Endothelial cell of umbilical vein (primary cell): ENCODE measurements at regions not wholly inside any gene's neighbourhood (a gene's known extent, or its start where the extent isn't known, plus 50 kb on each side); places are given as distances from the start of the nearest gene placed in this dataset.

Source experiments
- BruUV-seq: library from RNA; stranded (reverse); fragments of 400-500 nt; replicated peaks from 2 replicates; lab custom pipeline; 2021; lab: Mats Ljungman, UMichigan
- CTCF ChIA-PET: fragments of 300-600, 350-600 bp; sonication (Branson Sonifier 250); formaldehyde crosslinking; loops from one replicate; lab custom pipeline; 2021; ENCODE audit warnings: antibody characterized with exemption, inconsistent platforms; lab: Charles Lee
- POLR2A ChIA-PET: fragments of 300-600, 350-600 bp; sonication (Branson Sonifier 250); formaldehyde crosslinking; loops from one replicate; lab custom pipeline; 2021; ENCODE audit warnings: antibody characterized with exemption, inconsistent platforms; lab: Charles Lee
- DNase-seq: peaks from one replicate; pipeline ENCODE4 v3.0.0-alpha.2; 2011; ENCODE audit warnings: low read depth, low spot score
- FAIRE-seq: peaks from 2 replicates; lab custom pipeline; 2011; peaks lifted over from hg19 to GRCh38; lab: Jason Lieb, UNC
- H2AFZ ChIP-seq: 2 replicates; pipeline ENCODE4 v1.6.0; 2012; ENCODE audit warnings: low read depth, low read length, control low read depth, inconsistent platforms
- H3K27ac ChIP-seq: 2 replicates; pipeline ENCODE4 v1.5.1; 2011; ENCODE audit warnings: low read depth, mild to moderate bottlenecking, control low read depth, low read length, moderate library complexity; ENCODE audit not compliant: insufficient read depth
- H3K27me3 ChIP-seq, 2 experiments: 2 replicates each; pipeline versions ENCODE4 v1.6.0 to v1.6.1; 2011; ENCODE audit warnings: low read length in 2 of 2, mixed read lengths in 1 of 2; ENCODE audit not compliant: control insufficient read depth in 2 of 2, insufficient read depth in 2 of 2
- H3K36me3 ChIP-seq, 2 experiments: 2 replicates in 1 of 2; 3 replicates in 1 of 2; pipeline ENCODE4 v1.5.1; 2011; ENCODE audit warnings: low read length in 2 of 2, mild to moderate bottlenecking in 1 of 2, moderate library complexity in 1 of 2; ENCODE audit not compliant: control insufficient read depth in 2 of 2, insufficient read depth in 2 of 2; ENCODE audit errors: extremely low read depth in 1 of 2
- H3K4me1 ChIP-seq: 3 replicates; pipeline ENCODE4 v1.5.1; 2011; ENCODE audit warnings: mild to moderate bottlenecking, low read length; ENCODE audit not compliant: control insufficient read depth, insufficient read depth; ENCODE audit errors: extremely low read depth
- H3K4me2 ChIP-seq: 2 replicates; pipeline ENCODE4 v1.6.1; 2011; ENCODE audit warnings: low read length, control low read depth, mixed read lengths; ENCODE audit not compliant: insufficient read depth
- H3K4me3 ChIP-seq, 3 experiments: fragments of 200-600 bp in 1 of 3; sonication (generic), shearing (Covaris generic) in 1 of 3; replicated peaks in 1 of 3; 2 replicates each; pipeline ENCODE4 v1.5.1; 2011 to 2016; ENCODE audit warnings: control low read depth in 3 of 3, low read length in 3 of 3, mild to moderate bottlenecking in 2 of 3, inconsistent platforms in 1 of 3, low read depth in 1 of 3, moderate library complexity in 1 of 3; ENCODE audit not compliant: insufficient read depth in 1 of 3
- H3K79me2 ChIP-seq: 2 replicates; pipeline ENCODE4 v1.6.0; 2012; ENCODE audit warnings: low read length, inconsistent platforms; ENCODE audit not compliant: control insufficient read depth, insufficient read depth
- H3K9ac ChIP-seq: replicated peaks from 2 replicates; pipeline ENCODE3; 2011; ENCODE audit warnings: low read length, control low read depth; ENCODE audit not compliant: insufficient read depth; ENCODE audit errors: extremely low read depth
- H3K9me1 ChIP-seq: replicated peaks from 3 replicates; pipeline ENCODE4 v1.6.0; 2011; ENCODE audit warnings: mild to moderate bottlenecking, low read length; ENCODE audit not compliant: control insufficient read depth, insufficient read depth; ENCODE audit errors: extremely low read depth
- H3K9me3 ChIP-seq: replicated peaks from 2 replicates; pipeline ENCODE4 v1.5.1; 2012; ENCODE audit warnings: low read length, inconsistent platforms; ENCODE audit not compliant: control insufficient read depth, insufficient read depth
- H4K20me1 ChIP-seq: replicated peaks from 2 replicates; pipeline ENCODE3; 2011; ENCODE audit warnings: mild to moderate bottlenecking, low read length; ENCODE audit not compliant: control insufficient read depth, insufficient read depth; ENCODE audit errors: extremely low read depth
- CTCF ChIP-seq, 2 donors: IDR thresholded peaks; 1 replicate in 1 of 2; 2 replicates in 1 of 2; pipeline ENCODE4 v1.5.1; 2011; ENCODE audit warnings: low read length in 2 of 2, mild to moderate bottlenecking in 2 of 2, moderate library complexity in 2 of 2, control low read depth in 1 of 2, inconsistent platforms in 1 of 2, low read depth in 1 of 2; ENCODE audit not compliant: insufficient read depth in 1 of 2; ENCODE audit errors: extremely low read depth in 1 of 2
- EZH2 ChIP-seq: IDR thresholded peaks from 2 replicates; pipeline ENCODE4 v1.6.1; 2012; ENCODE audit warnings: borderline replicate concordance, low read depth, mild to moderate bottlenecking, moderate library complexity, low read length, inconsistent platforms; ENCODE audit not compliant: severe bottlenecking
- FOS ChIP-seq: IDR thresholded peaks from 2 replicates; pipeline ENCODE4 v1.6.1; 2011; ENCODE audit warnings: mild to moderate bottlenecking, low read length, moderate library complexity, borderline replicate concordance; ENCODE audit not compliant: insufficient read depth
- GATA2 ChIP-seq: IDR thresholded peaks from 2 replicates; pipeline ENCODE4 v1.7.0; 2011; ENCODE audit warnings: low read depth, mild to moderate bottlenecking, moderate library complexity, mixed read lengths, low read length; ENCODE audit not compliant: insufficient read length, insufficient read depth
- JUN ChIP-seq: IDR thresholded peaks from 2 replicates; pipeline ENCODE4 v1.6.1; 2011; ENCODE audit warnings: borderline replicate concordance, low read depth; ENCODE audit not compliant: insufficient read length, insufficient read depth
- MAX ChIP-seq: IDR thresholded peaks from 2 replicates; pipeline ENCODE4 v1.6.1; 2011; ENCODE audit not compliant: insufficient read depth, insufficient read length
- MYC ChIP-seq: IDR thresholded peaks from one replicate; pipeline ENCODE4 v1.6.1; 2011; ENCODE audit warnings: mild to moderate bottlenecking, low read depth, low read length
- POLR2A ChIP-seq: IDR thresholded peaks from 2 replicates; pipeline ENCODE4 v1.6.1; 2012; ENCODE audit warnings: low read depth, mild to moderate bottlenecking, control low read depth, low read length
- POLR2AphosphoS5 ChIP-seq: IDR thresholded peaks from 2 replicates; pipeline ENCODE4 v1.6.1; 2012; ENCODE audit warnings: low read depth, mild to moderate bottlenecking, control low read depth, low read length, moderate library complexity; ENCODE audit not compliant: insufficient read depth
- dilution Hi-C: fragments of 300-500 bp; cut with MboI; formaldehyde crosslinking; loops from one replicate; pipeline ENCODE4 v1.15.0; 2019; ENCODE audit warnings: low sequenced_read_pairs; ENCODE audit not compliant: extremely low pct_ligation_motif_present
- intact Hi-C: fragments of 100-400 bp; cut with micrococcal nuclease; formaldehyde crosslinking; loops from one replicate; pipeline ENCODE4 v1.10.0; 2022

GRCh38 chr12:74722709-74723108 lies 185.1 kb downstream of the ATXN7L3B start:
- CTCF ChIA-PET = interaction anchor here (1.5 kb wide), 1 partner anchor 11 kb away, joined by 4 read pairs; no protein-coding TSS in a partner anchor
- no peaks in the 10 kb centered on the region for H3K9me1 ChIP-seq

More at GRCh38 chr12:74722709-74723108, 185.1 kb downstream of the ATXN7L3B start:
- H3K4me3 ChIP-seq = no peak overlapping the region
- H3K27me3 ChIP-seq = no peaks in the 10 kb centered on the region
- POLR2A ChIA-PET = no interaction called here
- no peaks in the 10 kb centered on the region for H4K20me1 ChIP-seq
- H3K4me1 ChIP-seq = no peaks in the 10 kb centered on the region
- intact Hi-C loops (no loop called here), dilution Hi-C loops (no loop called here)
- BruUV-seq = no TSS peak
- DNase-seq (no peak), FAIRE-seq (no peak)
- H3K36me3 ChIP-seq = no peaks in the 10 kb centered on the region
- no peak for TF ChIP-seq POLR2AphosphoS5
- no peak for TF ChIP-seq EZH2
- no peak for TF ChIP-seq JUN
- no peak for TF ChIP-seq MYC
- TF ChIP-seq CTCF (IDR thresholded peaks at IDR 0.05; ENCODE audit: extremely low read depth in 1 of 2, insufficient read depth in 1 of 2, low read depth in 1 of 2, low read length in 2 of 2) = no peak
- no peak for TF ChIP-seq FOS
- TF ChIP-seq POLR2A = no peak
- no peak for TF ChIP-seq MAX
- no peak for TF ChIP-seq GATA2
- no peaks in the 10 kb centered on the region for H3K79me2 ChIP-seq
- H2AFZ ChIP-seq = no peak overlapping the region
- H3K4me2 ChIP-seq = no peak overlapping the region
- no peak overlapping the region for H3K27ac ChIP-seq
- no peak overlapping the region for H3K9ac ChIP-seq
- H3K9me3 ChIP-seq = no peaks in the 10 kb centered on the region
